SK-N-SH treated with all-trans-retinoic acid at 6 μM for 48 hours (cell line): ENCODE measurements at regions not wholly inside any gene's neighbourhood (a gene's known extent, or its start where the extent isn't known, plus 50 kb on each side); places are given as distances from the start of the nearest gene placed in this dataset.

Source experiments
- CSDC2 ChIP-seq: fragments of 250-450 bp; sonication (Bioruptor Pico); IDR thresholded peaks from 2 replicates; pipeline ENCODE4 v1.5.0; 2020; ENCODE audit warnings: mild to moderate bottlenecking, moderate library complexity
- GLIS3 ChIP-seq: fragments of 250-450 bp; sonication (Bioruptor Pico); IDR thresholded peaks from 2 replicates; pipeline ENCODE4 v1.5.0; 2020; ENCODE audit warnings: mild to moderate bottlenecking, moderate library complexity
- ISL1 ChIP-seq: fragments of 250-450 bp; sonication (Bioruptor Pico); IDR thresholded peaks from 2 replicates; pipeline ENCODE4 v2.1.2; 2022; ENCODE audit warnings: mild to moderate bottlenecking, moderate library complexity
- PATZ1 ChIP-seq: fragments of 250-450 bp; sonication (Bioruptor Pico); IDR thresholded peaks from 2 replicates; pipeline ENCODE4 v1.8.0; 2020; ENCODE audit warnings: mild to moderate bottlenecking, moderate library complexity, borderline replicate concordance
- POU6F1 ChIP-seq: fragments of 250-450 bp; sonication (Bioruptor Pico); IDR thresholded peaks from 2 replicates; pipeline ENCODE4 v1.8.0; 2021; ENCODE audit warnings: low read depth, mild to moderate bottlenecking, moderate library complexity, borderline replicate concordance
- RARB ChIP-seq: fragments of 250-450 bp; sonication (Bioruptor Pico); IDR thresholded peaks from 2 replicates; pipeline ENCODE4 v1.8.0; 2021; ENCODE audit warnings: mild to moderate bottlenecking, moderate library complexity
- ZFP3 ChIP-seq: fragments of 250-450 bp; sonication (Bioruptor Pico); IDR thresholded peaks from 2 replicates; pipeline ENCODE4 v1.5.0; 2020; ENCODE audit warnings: mild to moderate bottlenecking, moderate library complexity
- ZNF565 ChIP-seq: fragments of 450-650 bp; formaldehyde crosslinking; conservative IDR thresholded peaks from 2 replicates; pipeline ENCODE4 v1.5.0; 2020; ENCODE audit warnings: low read depth, mild to moderate bottlenecking, moderate library complexity
- ZNF70 ChIP-seq: fragments of 450-650 bp; formaldehyde crosslinking; IDR thresholded peaks from 2 replicates; pipeline ENCODE4 v1.5.0; 2020; ENCODE audit warnings: mild to moderate bottlenecking, moderate library complexity

GRCh38 chr2:224268441-224268840, 133.5 kb downstream of the FAM124B start:
- TF ChIP-seq PATZ1 (CRISPR knock-in tag) (no peak), ZNF70 (CRISPR knock-in tag) (no peak), ZFP3 (CRISPR knock-in tag) (no peak), GLIS3 (CRISPR knock-in tag) (no peak), ZNF565 (CRISPR knock-in tag) (no peak), ISL1 (CRISPR knock-in tag) (no peak), CSDC2 (CRISPR knock-in tag) (no peak), RARB (CRISPR knock-in tag) (no peak), POU6F1 (CRISPR knock-in tag) (no peak)
